Neural progenitor cell (in vitro differentiated cells): ENCODE measurements at regions not wholly inside any gene's neighbourhood (a gene's known extent, or its start where the extent isn't known, plus 50 kb on each side); places are given as distances from the start of the nearest gene placed in this dataset.

ENCODE experiments used
- CTCF ChIP-seq: fragments of 200-600 bp; sonication (generic); IDR thresholded peaks from 2 replicates; pipeline ENCODE4 v1.5.1; 2017; ENCODE audit warnings: antibody characterized with exemption, mild to moderate bottlenecking
- EZH2 ChIP-seq: fragments of 200-600 bp; sonication (generic); IDR thresholded peaks from 2 replicates; pipeline ENCODE4 v1.6.1; 2017; ENCODE audit warnings: antibody characterized with exemption, mild to moderate bottlenecking, moderate library complexity

DNA sequence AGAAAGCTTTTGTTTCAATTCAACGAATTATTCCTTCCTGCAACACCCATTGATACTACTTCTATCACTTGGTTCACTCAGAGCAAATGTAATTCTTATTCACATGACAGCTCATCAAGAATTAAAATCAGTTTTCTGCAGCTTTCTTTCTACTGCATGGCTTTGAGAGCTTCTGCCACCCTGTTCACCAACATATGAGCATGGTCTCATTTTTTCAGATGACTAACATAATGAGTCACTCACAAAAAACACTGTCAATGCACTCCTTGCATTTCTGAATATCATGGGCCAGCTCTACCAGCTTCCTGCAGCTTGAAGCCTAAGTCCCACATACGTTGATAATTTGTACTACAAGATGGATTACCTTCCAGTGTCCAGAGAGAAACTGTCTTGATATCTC is 342.9 kb downstream of the LRATD1 start:
- no peak for TF ChIP-seq CTCF
- no peak for TF ChIP-seq EZH2
